Large intestine (tissue), 3 donors: ENCODE measurements at regions not wholly inside any gene's neighbourhood (a gene's known extent, or its start where the extent isn't known, plus 50 kb on each side); places are given as distances from the start of the nearest gene placed in this dataset.

Source experiments
- DNase-seq, 2 donors: peaks; one replicate each; pipeline versions ENCODE4 v3.0.0 to v3.0.0-alpha.2; 2013
- H3K27ac ChIP-seq: one replicate; pipeline ENCODE4 v1.5.1; 2013; ENCODE audit warnings: low read length
- H3K27me3 ChIP-seq: 2 replicates; pipeline ENCODE4 v1.6.1; 2013; ENCODE audit warnings: low read length; ENCODE audit not compliant: control insufficient read depth, insufficient read depth
- H3K36me3 ChIP-seq: 2 replicates; pipeline ENCODE4 v1.6.1; 2013; ENCODE audit warnings: low read length; ENCODE audit not compliant: control insufficient read depth, insufficient read depth
- H3K4me1 ChIP-seq: one replicate; pipeline ENCODE4 v1.6.1; 2013; ENCODE audit warnings: low read length; ENCODE audit not compliant: control insufficient read depth, insufficient read depth
- H3K4me3 ChIP-seq: one replicate; pipeline ENCODE4 v1.5.1; 2013; ENCODE audit warnings: low read length
- H3K9me3 ChIP-seq: one replicate; pipeline ENCODE4 v1.6.1; 2013; ENCODE audit warnings: mild to moderate bottlenecking, low read depth, low read length, moderate library complexity; ENCODE audit not compliant: control insufficient read depth
- WGBS: methylation state at CpG from one replicate; pipeline ENCODE4 v1.1.5; 2013; ENCODE audit warnings: low lambda C conversion rate; ENCODE audit not compliant: insufficient coverage; 5-methylcytosine and 5-hydroxymethylcytosine counted together

- 90% methylated on average over 4 of the region's 12 CpGs for whole genome bisulfite sequencing
- Histone ChIP-seq H3K27ac (no peak overlapping the region), H3K4me3 (no peak overlapping the region), H3K36me3 (no peaks in the 10 kb centered on the region), H3K9me3 (no peaks in the 10 kb centered on the region), H3K4me1 (no peaks in the 10 kb centered on the region), H3K27me3 (no peaks in the 10 kb centered on the region)
- DNase-seq: no peak
These were observed 843.1 kb downstream of the SOCS6 start for GRCh38 chr18:71131918-71132317.

- WGBS: 100% methylated on average over 1 of the region's 6 CpGs
These were observed 841.5 kb downstream of the SOCS6 start for GRCh38 chr18:71130351-71130750.

DNA sequence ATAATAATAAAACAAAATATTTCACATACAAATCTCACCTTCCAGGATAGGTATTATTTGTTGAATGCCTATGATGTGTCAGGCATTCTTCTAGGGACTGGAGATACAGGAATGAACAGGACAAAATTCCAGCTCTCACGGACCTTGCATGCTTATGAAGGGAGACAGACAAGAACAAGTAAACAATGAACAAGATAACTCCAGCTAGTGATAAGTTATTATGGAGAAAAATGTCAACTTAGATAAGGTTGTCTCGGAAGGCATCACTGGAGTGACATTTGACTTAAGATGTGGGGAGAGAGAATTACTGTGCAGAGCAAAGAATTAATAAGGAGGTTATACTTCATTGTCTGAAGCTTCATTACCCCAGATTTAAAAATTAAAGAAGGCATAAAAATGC lies 836.7 kb downstream of the SOCS6 start:
- H3K27ac ChIP-seq: no peak overlapping the region
- 20% methylated on average over 1 of the region's 2 CpGs for WGBS
- H3K9me3 ChIP-seq: no peaks in the 10 kb centered on the region
- no peak overlapping the region for H3K4me3 ChIP-seq
- no peaks in the 10 kb centered on the region for H3K4me1 ChIP-seq
- no peaks in the 10 kb centered on the region for H3K27me3 ChIP-seq
- DNase-seq: no peak
- H3K36me3 ChIP-seq: no peaks in the 10 kb centered on the region

More at GRCh38 chr18:71130351-71130750, 841.5 kb downstream of the SOCS6 start:
- H3K4me3 ChIP-seq: no peak overlapping the region
- H3K9me3 ChIP-seq: no peaks in the 10 kb centered on the region
- no peaks in the 10 kb centered on the region for H3K4me1 ChIP-seq
- no peaks in the 10 kb centered on the region for H3K36me3 ChIP-seq
- no peak for DNase-seq
- H3K27ac ChIP-seq: no peak overlapping the region
- no peaks in the 10 kb centered on the region for H3K27me3 ChIP-seq

- H3K4me1 ChIP-seq: no peaks in the 10 kb centered on the region
- H3K27ac ChIP-seq: no peak overlapping the region
- no peaks in the 10 kb centered on the region for H3K27me3 ChIP-seq
- no peak for DNase-seq
- H3K4me3 ChIP-seq: no peak overlapping the region
- WGBS: 89% methylated on average over 1 of the region's 4 CpGs
- no peaks in the 10 kb centered on the region for H3K9me3 ChIP-seq
- H3K36me3 ChIP-seq: no peaks in the 10 kb centered on the region
These were observed 827.7 kb downstream of the SOCS6 start for GRCh38 chr18:71116535-71116934.

DNA sequence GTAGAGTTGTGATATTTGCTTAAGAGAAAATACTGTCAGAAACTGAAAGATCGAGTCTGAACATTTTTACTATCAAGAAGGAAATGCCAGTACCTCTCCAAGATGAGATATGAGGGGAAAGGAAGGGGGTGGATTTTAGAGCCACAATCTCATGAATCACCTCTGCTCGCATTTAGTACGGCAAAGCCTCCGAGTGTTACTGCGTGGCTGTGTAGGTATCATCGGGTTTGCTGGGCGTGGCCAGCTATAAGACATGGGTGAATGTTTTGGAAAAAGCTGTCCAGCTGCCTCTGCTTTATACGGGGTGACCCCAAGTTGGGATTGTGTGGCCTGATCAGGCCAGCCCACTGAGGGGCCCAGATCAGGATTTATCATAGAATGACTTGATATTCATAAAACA lies 826.4 kb downstream of the SOCS6 start:
- Histone ChIP-seq H3K4me3 (no peak overlapping the region), H3K4me1 (no peaks in the 10 kb centered on the region), H3K9me3 (no peaks in the 10 kb centered on the region), H3K36me3 (no peaks in the 10 kb centered on the region), H3K27me3 (no peaks in the 10 kb centered on the region), H3K27ac (no peak overlapping the region)
- no peak for DNase-seq
- no CpG with 5 or more reads among the region's 8 CpGs for WGBS

- Histone ChIP-seq H3K4me1 (no peaks in the 10 kb centered on the region), H3K4me3 (no peak overlapping the region), H3K9me3 (no peaks in the 10 kb centered on the region), H3K27ac (no peak overlapping the region), H3K27me3 (no peaks in the 10 kb centered on the region), H3K36me3 (no peaks in the 10 kb centered on the region)
- WGBS: 91% methylated on average over 5 of the region's 11 CpGs
- DNase-seq: no peak
These were observed 825.8 kb downstream of the SOCS6 start for GRCh38 chr18:71114550-71115210.

GRCh38 chr18:71107244-71107643 lies 818.4 kb downstream of the SOCS6 start:
- H3K9me3 ChIP-seq: no peaks in the 10 kb centered on the region
- H3K36me3 ChIP-seq: no peaks in the 10 kb centered on the region
- H3K4me1 ChIP-seq: no peaks in the 10 kb centered on the region
- no peak overlapping the region for H3K4me3 ChIP-seq
- no peak for DNase-seq
- H3K27ac ChIP-seq: no peak overlapping the region
- WGBS: 75% methylated on average over 2 of the region's 2 CpGs
- no peaks in the 10 kb centered on the region for H3K27me3 ChIP-seq

DNA sequence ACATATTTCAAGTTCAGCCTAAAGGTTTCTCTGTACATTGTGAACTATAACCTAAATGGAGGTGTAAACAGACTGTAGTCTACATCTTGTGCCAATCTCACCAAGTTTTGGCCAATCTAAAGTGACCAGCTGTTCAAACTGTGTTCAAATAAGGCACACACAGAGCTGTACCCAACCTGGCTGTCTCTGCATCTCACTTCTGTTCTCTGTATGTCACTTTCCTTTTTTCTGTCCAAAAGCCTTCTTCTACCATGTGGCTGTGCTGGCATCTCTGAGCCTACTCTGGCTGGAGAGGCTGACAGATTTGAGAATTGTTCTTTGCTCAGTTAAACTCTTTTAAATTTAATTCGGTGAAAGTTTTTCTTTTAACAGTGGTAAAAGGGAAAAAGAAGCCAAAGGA lies 817.9 kb downstream of the SOCS6 start:
- Histone ChIP-seq H3K27ac (no peak overlapping the region), H3K4me3 (no peak overlapping the region), H3K4me1 (no peaks in the 10 kb centered on the region), H3K36me3 (no peaks in the 10 kb centered on the region), H3K9me3 (no peaks in the 10 kb centered on the region), H3K27me3 (no peaks in the 10 kb centered on the region)
- WGBS: no CpG with 5 or more reads among the region's 1 CpG
- DNase-seq: no peak

DNA sequence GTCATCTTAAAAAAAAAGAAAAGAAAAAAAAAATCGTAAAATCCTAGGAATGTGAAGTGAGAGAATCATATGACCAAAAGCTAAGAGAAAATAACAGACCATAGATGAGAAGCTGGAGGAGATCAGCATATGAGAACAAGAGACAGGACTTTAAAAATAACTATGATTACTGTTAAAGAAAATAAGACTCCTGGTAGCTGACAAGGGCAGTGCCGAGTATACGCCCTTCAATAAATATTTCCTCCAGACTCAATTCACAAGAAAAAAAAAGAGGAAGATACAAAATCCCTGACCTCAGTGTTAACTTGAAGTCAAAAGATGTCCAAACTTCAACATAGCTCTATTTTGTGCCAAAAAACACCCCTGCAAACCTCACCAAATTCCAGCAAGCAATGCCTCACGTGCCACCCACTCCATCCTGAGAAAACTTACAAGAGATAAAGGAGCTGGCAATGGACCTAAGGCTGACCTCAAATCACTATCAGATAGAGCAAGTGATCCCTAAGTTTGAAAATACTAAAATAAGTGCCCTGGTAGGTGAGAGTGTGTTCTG lies 817.2 kb downstream of the SOCS6 start:
- DNase-seq: no peak
- H3K9me3 ChIP-seq: no peaks in the 10 kb centered on the region
- no peaks in the 10 kb centered on the region for H3K27me3 ChIP-seq
- H3K4me1 ChIP-seq: no peaks in the 10 kb centered on the region
- no peak overlapping the region for H3K4me3 ChIP-seq
- H3K36me3 ChIP-seq: no peaks in the 10 kb centered on the region
- 44% methylated on average over 4 of the region's 4 CpGs for WGBS
- H3K27ac ChIP-seq: no peak overlapping the region

- Histone ChIP-seq H3K4me3 (no peak overlapping the region), H3K36me3 (no peaks in the 10 kb centered on the region), H3K9me3 (no peaks in the 10 kb centered on the region), H3K4me1 (no peaks in the 10 kb centered on the region), H3K27ac (no peak overlapping the region), H3K27me3 (no peaks in the 10 kb centered on the region)
- DNase-seq: no peak
- WGBS: 50% methylated on average over 4 of the region's 6 CpGs
These were observed 816.4 kb downstream of the SOCS6 start for GRCh38 chr18:71105078-71105819.
